ENCODE measurements at regions not wholly inside any gene's neighbourhood (a gene's known extent, or its start where the extent isn't known, plus 50 kb on each side); places are given as distances from the start of the nearest gene placed in this dataset.

DNA sequence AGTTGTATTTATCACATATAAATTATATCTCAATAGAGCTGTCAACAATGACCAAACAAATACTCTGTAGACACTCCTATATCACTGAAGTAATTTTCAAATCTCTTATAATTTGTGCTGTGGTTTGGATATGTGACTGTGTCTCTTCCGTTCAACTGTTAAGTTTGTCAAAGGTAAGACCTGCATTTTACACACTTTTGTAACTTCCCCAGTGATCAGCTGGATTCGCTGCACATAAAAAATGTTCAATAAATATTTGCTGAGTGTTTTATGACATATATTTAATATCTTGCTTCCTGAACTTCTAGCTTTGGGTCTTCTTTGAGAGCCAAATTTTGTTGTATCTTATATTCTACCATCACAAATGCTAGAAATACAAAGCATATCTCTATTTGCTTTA, 57.3 kb upstream of the ROCK1 start:
- Histone ChIP-seq H2BK15ac (ENCODE audit: low read length) (no peak overlapping the region), H2BK12ac (ENCODE audit: low read length) (no peak overlapping the region), H3K4me1 (ENCODE audit: control insufficient read depth in 2 of 2, insufficient read depth in 1 of 2, low read depth in 1 of 2, low read length in 2 of 2) (peaks cover 0 to 3% of the 10 kb centered on the region in 2 donors), H3K4me3 (ENCODE audit: low read length in 2 of 2) (no peak overlapping the region), H3K9me3 (replicated peaks in 1 of 2; ENCODE audit: control insufficient read depth in 2 of 2, insufficient read depth in 1 of 2, low read depth in 1 of 2, low read length in 2 of 2) (no peaks in the 10 kb centered on the region), H3K79me1 (ENCODE audit: low read depth, low read length) (no peaks in the 10 kb centered on the region), H3K4ac (ENCODE audit: low read length) (no peak overlapping the region), H2BK5ac (ENCODE audit: low read length) (no peak overlapping the region), H3K27ac (replicated peaks; ENCODE audit: low read length) (no peak overlapping the region), H4K91ac (ENCODE audit: low read depth, low read length, poor library complexity) (no peak overlapping the region), H4K8ac (ENCODE audit: low read depth, low read length) (no peak overlapping the region), H3K27me3 (ENCODE audit: control insufficient read depth in 3 of 3, insufficient read depth in 3 of 3, low read depth in 1 of 3, low read length in 3 of 3) (no peaks in the 10 kb centered on the region), H3K18ac (ENCODE audit: low read length) (no peak overlapping the region), H2AFZ (ENCODE audit: low read length) (no peak overlapping the region), H2BK120ac (ENCODE audit: low read depth, low read length) (no peak overlapping the region), H3K9ac (ENCODE audit: low read depth, low read length, poor library complexity) (no peak overlapping the region), H3K36me3 (replicated peaks in 1 of 2; ENCODE audit: control insufficient read depth in 2 of 2, insufficient read depth in 2 of 2, low read length in 2 of 2) (no peaks in the 10 kb centered on the region), H2AK5ac (ENCODE audit: low read depth, low read length) (no peak overlapping the region), H3K14ac (ENCODE audit: low read length) (no peak overlapping the region), H3K4me2 (ENCODE audit: insufficient read depth, low read length, poor library complexity, severe bottlenecking) (no peak overlapping the region), H3K23ac (ENCODE audit: low read depth, low read length, poor library complexity) (no peak overlapping the region)
- DNase-seq (ENCODE audit: low spot score) = no peak
- no CpG with 5 or more reads among the region's 2 CpGs for WGBS, 2 donors (ENCODE audit: extremely low coverage in 2 of 2, insufficient read length in 2 of 2, insufficient replicate concordance in 1 of 2)

DNA sequence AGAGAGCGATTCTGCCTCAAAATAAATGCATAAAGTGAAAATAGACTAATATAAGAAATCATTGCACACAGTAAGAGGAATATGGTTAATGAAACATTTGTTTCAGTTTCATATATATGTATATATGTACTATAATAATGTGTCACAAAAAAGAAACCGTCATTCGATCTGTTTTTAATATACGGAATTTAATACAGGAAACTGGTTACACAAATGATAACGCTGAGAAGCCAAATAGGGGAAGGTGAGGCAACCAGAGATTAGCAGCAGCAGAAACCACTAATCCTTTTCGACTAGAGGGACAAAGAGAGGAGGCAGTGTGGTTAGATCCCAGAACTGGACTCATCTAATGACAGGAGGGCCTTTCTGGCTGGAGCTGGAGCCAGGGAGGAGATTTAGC, 64.2 kb upstream of the GREB1L start:
- Histone ChIP-seq H3K4me1 (ENCODE audit: control insufficient read depth in 2 of 2, insufficient read depth in 1 of 2, low read depth in 1 of 2, low read length in 2 of 2) (peaks cover 0 to 1% of the 10 kb centered on the region in 2 donors), H3K4ac (ENCODE audit: low read length) (no peak overlapping the region), H2AK5ac (ENCODE audit: low read depth, low read length) (no peak overlapping the region), H3K4me3 (ENCODE audit: low read length in 2 of 2) (no peak overlapping the region), H3K9me3 (replicated peaks in 1 of 2; ENCODE audit: control insufficient read depth in 2 of 2, insufficient read depth in 1 of 2, low read depth in 1 of 2, low read length in 2 of 2) (no peaks in the 10 kb centered on the region), H3K27me3 (ENCODE audit: control insufficient read depth in 3 of 3, insufficient read depth in 3 of 3, low read depth in 1 of 3, low read length in 3 of 3) (peaks cover 0 to 15% (median 0%) of the 10 kb centered on the region in 3 experiments), H3K23ac (ENCODE audit: low read depth, low read length, poor library complexity) (no peak overlapping the region), H2BK120ac (ENCODE audit: low read depth, low read length) (no peak overlapping the region), H4K91ac (ENCODE audit: low read depth, low read length, poor library complexity) (no peak overlapping the region), H3K14ac (ENCODE audit: low read length) (no peak overlapping the region), H3K27ac (replicated peaks; ENCODE audit: low read length) (no peak overlapping the region), H3K4me2 (ENCODE audit: insufficient read depth, low read length, poor library complexity, severe bottlenecking) (no peak overlapping the region), H2BK5ac (ENCODE audit: low read length) (no peak overlapping the region), H3K79me1 (ENCODE audit: low read depth, low read length) (no peaks in the 10 kb centered on the region), H3K9ac (ENCODE audit: low read depth, low read length, poor library complexity) (no peak overlapping the region), H3K36me3 (replicated peaks in 1 of 2; ENCODE audit: control insufficient read depth in 2 of 2, insufficient read depth in 2 of 2, low read length in 2 of 2) (no peaks in the 10 kb centered on the region), H2BK12ac (ENCODE audit: low read length) (no peak overlapping the region), H3K18ac (ENCODE audit: low read length) (no peak overlapping the region), H4K8ac (ENCODE audit: low read depth, low read length) (no peak overlapping the region), H2AFZ (ENCODE audit: low read length) (no peak overlapping the region), H2BK15ac (ENCODE audit: low read length) (no peak overlapping the region)
- WGBS, 2 donors (ENCODE audit: extremely low coverage in 2 of 2, insufficient read length in 2 of 2, insufficient replicate concordance in 1 of 2) = no CpG with 5 or more reads among the region's 6 CpGs
- no peak for DNase-seq (ENCODE audit: low spot score)

DNA sequence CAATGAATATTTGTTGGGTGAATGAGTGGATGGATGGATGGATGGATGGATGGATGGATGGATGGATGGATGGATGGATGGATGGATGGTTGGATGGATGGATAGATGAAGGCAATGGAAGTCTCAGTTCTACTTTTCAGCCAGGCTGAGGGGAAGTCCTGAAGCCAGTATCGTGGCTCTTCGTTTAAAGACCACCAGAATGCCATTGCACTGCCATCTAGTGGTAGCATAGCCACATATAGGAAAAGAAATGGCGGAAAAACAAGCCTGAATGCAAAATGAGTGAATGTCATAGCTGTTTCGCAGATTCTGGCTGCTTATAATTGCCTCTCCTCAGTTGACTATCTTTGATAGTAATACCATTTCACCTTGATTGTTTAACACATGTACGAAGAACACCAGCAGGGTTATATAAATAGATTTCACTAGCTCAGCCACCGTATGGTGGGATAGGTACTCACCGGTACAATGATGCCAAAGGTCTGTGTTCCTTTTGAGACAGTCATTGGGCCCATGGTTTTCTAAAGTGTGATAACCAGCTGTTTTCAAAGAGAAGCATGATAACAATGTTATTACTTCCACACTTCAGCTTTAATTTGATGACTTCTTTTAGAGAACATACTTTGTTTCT, 62.3 kb upstream of the GREB1L start:
- Histone ChIP-seq H2BK5ac (ENCODE audit: low read length) (no peak overlapping the region), H2BK120ac (ENCODE audit: low read depth, low read length) (no peak overlapping the region), H4K8ac (ENCODE audit: low read depth, low read length) (no peak overlapping the region), H3K14ac (ENCODE audit: low read length) (no peak overlapping the region), H3K4me2 (ENCODE audit: insufficient read depth, low read length, poor library complexity, severe bottlenecking) (no peak overlapping the region), H3K27ac (replicated peaks; ENCODE audit: low read length) (no peak overlapping the region), H3K27me3 (ENCODE audit: control insufficient read depth in 3 of 3, insufficient read depth in 3 of 3, low read depth in 1 of 3, low read length in 3 of 3) (peaks cover 0 to 15% (median 0%) of the 10 kb centered on the region in 3 experiments), H3K79me1 (ENCODE audit: low read depth, low read length) (no peaks in the 10 kb centered on the region), H3K23ac (ENCODE audit: low read depth, low read length, poor library complexity) (no peak overlapping the region), H3K9ac (ENCODE audit: low read depth, low read length, poor library complexity) (no peak overlapping the region), H3K4me3 (ENCODE audit: low read length in 2 of 2) (no peak overlapping the region), H3K9me3 (replicated peaks in 1 of 2; ENCODE audit: control insufficient read depth in 2 of 2, insufficient read depth in 1 of 2, low read depth in 1 of 2, low read length in 2 of 2) (no peaks in the 10 kb centered on the region), H2AK5ac (ENCODE audit: low read depth, low read length) (no peak overlapping the region), H3K18ac (ENCODE audit: low read length) (no peak overlapping the region), H3K4me1 (ENCODE audit: control insufficient read depth in 2 of 2, insufficient read depth in 1 of 2, low read depth in 1 of 2, low read length in 2 of 2) (no peaks in the 10 kb centered on the region), H2BK15ac (ENCODE audit: low read length) (no peak overlapping the region), H2BK12ac (ENCODE audit: low read length) (no peak overlapping the region), H3K4ac (ENCODE audit: low read length) (no peak overlapping the region), H4K91ac (ENCODE audit: low read depth, low read length, poor library complexity) (no peak overlapping the region), H3K36me3 (replicated peaks in 1 of 2; ENCODE audit: control insufficient read depth in 2 of 2, insufficient read depth in 2 of 2, low read length in 2 of 2) (no peaks in the 10 kb centered on the region), H2AFZ (ENCODE audit: low read length) (peak overlapping the region; percentile 58)
- peak; percentile 63 for DNase-seq (ENCODE audit: low spot score)
- no CpG with 5 or more reads among the region's 7 CpGs for WGBS, 2 donors (ENCODE audit: extremely low coverage in 2 of 2, insufficient read length in 2 of 2, insufficient replicate concordance in 1 of 2)

DNA sequence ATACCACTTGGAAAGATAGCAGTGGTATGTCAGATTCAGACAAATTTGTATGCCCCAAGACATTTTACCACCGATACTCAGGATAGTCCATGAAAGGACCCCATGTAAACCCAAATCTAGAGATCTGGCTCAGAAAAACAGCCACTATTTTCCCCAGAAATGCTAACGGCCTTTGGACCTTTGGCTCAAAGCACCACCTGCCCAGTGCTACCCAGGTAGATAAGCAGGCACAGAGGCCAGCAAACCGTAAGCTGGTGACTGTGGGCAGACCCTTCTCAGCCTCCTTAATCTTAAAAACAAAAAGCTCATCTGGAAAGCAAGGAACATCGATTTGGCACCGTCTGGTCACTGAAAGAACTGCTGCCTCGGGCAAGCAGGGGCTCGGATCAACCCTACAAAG, 61.4 kb upstream of the GREB1L start:
- Histone ChIP-seq H3K18ac (ENCODE audit: low read length) (no peak overlapping the region), H4K8ac (ENCODE audit: low read depth, low read length) (no peak overlapping the region), H2BK12ac (ENCODE audit: low read length) (no peak overlapping the region), H3K4me1 (ENCODE audit: control insufficient read depth in 2 of 2, insufficient read depth in 1 of 2, low read depth in 1 of 2, low read length in 2 of 2) (no peaks in the 10 kb centered on the region), H2BK5ac (ENCODE audit: low read length) (no peak overlapping the region), H3K14ac (ENCODE audit: low read length) (no peak overlapping the region), H3K4ac (ENCODE audit: low read length) (no peak overlapping the region), H3K27me3 (ENCODE audit: control insufficient read depth in 3 of 3, insufficient read depth in 3 of 3, low read depth in 1 of 3, low read length in 3 of 3) (peaks cover 0 to 15% (median 0%) of the 10 kb centered on the region in 3 experiments), H3K4me2 (ENCODE audit: insufficient read depth, low read length, poor library complexity, severe bottlenecking) (no peak overlapping the region), H3K9ac (ENCODE audit: low read depth, low read length, poor library complexity) (no peak overlapping the region), H3K4me3 (ENCODE audit: low read length in 2 of 2) (no peak overlapping the region), H3K23ac (ENCODE audit: low read depth, low read length, poor library complexity) (no peak overlapping the region), H3K36me3 (replicated peaks in 1 of 2; ENCODE audit: control insufficient read depth in 2 of 2, insufficient read depth in 2 of 2, low read length in 2 of 2) (no peaks in the 10 kb centered on the region), H3K79me1 (ENCODE audit: low read depth, low read length) (no peaks in the 10 kb centered on the region), H2BK15ac (ENCODE audit: low read length) (no peak overlapping the region), H4K91ac (ENCODE audit: low read depth, low read length, poor library complexity) (no peak overlapping the region), H2BK120ac (ENCODE audit: low read depth, low read length) (no peak overlapping the region), H3K27ac (replicated peaks; ENCODE audit: low read length) (no peak overlapping the region), H2AK5ac (ENCODE audit: low read depth, low read length) (no peak overlapping the region), H3K9me3 (replicated peaks in 1 of 2; ENCODE audit: control insufficient read depth in 2 of 2, insufficient read depth in 1 of 2, low read depth in 1 of 2, low read length in 2 of 2) (no peaks in the 10 kb centered on the region), H2AFZ (ENCODE audit: low read length) (peak overlapping the region; percentile 36)
- no CpG with 5 or more reads among the region's 7 CpGs for WGBS, 2 donors (ENCODE audit: extremely low coverage in 2 of 2, insufficient read length in 2 of 2, insufficient replicate concordance in 1 of 2)
- DNase-seq (ENCODE audit: low spot score) = no peak
